HCT116 (cell line): ENCODE measurements at regions not wholly inside any gene's neighbourhood (a gene's known extent, or its start where the extent isn't known, plus 50 kb on each side); places are given as distances from the start of the nearest gene placed in this dataset.

ENCODE experiments used
- CEBPB ChIP-seq: IDR thresholded peaks from 2 replicates; pipeline ENCODE4 v1.6.1; 2012; ENCODE audit warnings: low read depth
- CTCF ChIP-seq, 3 experiments: fragments of 200-600 bp in 1 of 3; sonication (generic) in 1 of 3; IDR thresholded peaks in 2 of 3; conservative IDR thresholded peaks in 1 of 3; 2 replicates each; pipeline ENCODE4 v1.5.1; 2012 to 2017; ENCODE audit warnings: low read depth in 2 of 3, low read length in 2 of 3, antibody characterized with exemption in 1 of 3, borderline replicate concordance in 1 of 3, control low read depth in 1 of 3, mild to moderate bottlenecking in 1 of 3, mixed read lengths in 1 of 3, mixed run types in 1 of 3, moderate library complexity in 1 of 3; ENCODE audit not compliant: insufficient read depth in 1 of 3
- EZH2 ChIP-seq: fragments of 200-600 bp; sonication (generic); IDR thresholded peaks from 2 replicates; pipeline ENCODE4 v1.6.1; 2017; ENCODE audit warnings: antibody characterized with exemption, mixed run types
- POLR2AphosphoS5 ChIP-seq: IDR thresholded peaks from 2 replicates; pipeline ENCODE4 v1.6.1; 2011; ENCODE audit warnings: mild to moderate bottlenecking, low read depth, low read length, moderate library complexity
- REST ChIP-seq: IDR thresholded peaks from 2 replicates; pipeline ENCODE4 v1.6.1; 2012; ENCODE audit warnings: low read depth
- ZBTB33 ChIP-seq: IDR thresholded peaks from 2 replicates; pipeline ENCODE4 v1.6.1; 2011; ENCODE audit warnings: mild to moderate bottlenecking, low read length, moderate library complexity; ENCODE audit not compliant: insufficient replicate concordance; ENCODE audit errors: extremely low read depth
- ZNF274 ChIP-seq: fragments of 200-500 bp; sonication (Bioruptor generic); IDR thresholded peaks from 2 replicates; pipeline ENCODE4 v1.6.1; 2014; ENCODE audit warnings: mild to moderate bottlenecking, low read depth, low read length, inconsistent platforms

GRCh38 chr18:23317975-23318675 is 135.0 kb upstream of the RIOK3 start:
- TF ChIP-seq CTCF (IDR thresholded peaks at IDR 0.05 in 2 of 3, conservative IDR thresholded peaks at IDR 0.05 in 1 of 3; ENCODE audit: borderline replicate concordance in 1 of 3, insufficient read depth in 1 of 3, low read depth in 2 of 3, low read length in 2 of 3), result no peak
- TF ChIP-seq ZNF274, result no peak
- TF ChIP-seq EZH2, result no peak
- no peak for TF ChIP-seq POLR2AphosphoS5
- no peak for TF ChIP-seq REST
- TF ChIP-seq CEBPB, result no peak
- TF ChIP-seq ZBTB33, result no peak
